ENCODE measurements at regions not wholly inside any gene's neighbourhood (a gene's known extent, or its start where the extent isn't known, plus 50 kb on each side); places are given as distances from the start of the nearest gene placed in this dataset.
A peak's percentile ranks its signal among the peaks of the same experiment; 100 is the strongest.
"Not testable (repeated sequence)": the region's sequence is repeated elsewhere in the genome, so short reads cannot be mapped to it uniquely, and the experiment has no call there.

DNA sequence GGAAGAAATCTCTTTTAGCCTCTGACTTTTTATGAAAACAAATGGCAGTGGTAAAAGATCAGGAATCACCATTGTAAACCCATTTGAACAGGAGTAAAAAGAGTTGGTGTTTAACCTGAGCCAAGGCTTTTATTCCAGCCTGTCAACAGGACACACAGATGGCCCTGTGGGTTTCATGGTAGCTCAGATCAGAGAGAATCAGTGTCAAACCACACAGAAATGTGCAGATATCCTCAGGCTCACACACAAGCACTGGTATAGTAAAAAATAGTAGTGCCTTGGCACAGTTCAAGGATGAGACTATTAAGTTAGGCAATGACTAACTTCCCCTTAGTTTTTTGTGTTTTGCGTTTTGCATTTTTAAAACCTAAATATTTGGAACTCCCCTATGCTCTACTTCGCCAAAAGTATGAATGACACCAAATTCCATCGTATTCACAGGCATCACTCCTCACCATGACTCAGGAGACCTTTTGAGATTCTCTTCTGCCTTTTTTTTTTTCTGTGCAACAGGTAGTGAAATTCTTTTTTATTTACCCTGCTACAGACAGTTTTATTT is 1200.0 kb downstream of the CDH11 start:
- no peak for DNase-seq (ENCODE audit: low read depth)

DNA sequence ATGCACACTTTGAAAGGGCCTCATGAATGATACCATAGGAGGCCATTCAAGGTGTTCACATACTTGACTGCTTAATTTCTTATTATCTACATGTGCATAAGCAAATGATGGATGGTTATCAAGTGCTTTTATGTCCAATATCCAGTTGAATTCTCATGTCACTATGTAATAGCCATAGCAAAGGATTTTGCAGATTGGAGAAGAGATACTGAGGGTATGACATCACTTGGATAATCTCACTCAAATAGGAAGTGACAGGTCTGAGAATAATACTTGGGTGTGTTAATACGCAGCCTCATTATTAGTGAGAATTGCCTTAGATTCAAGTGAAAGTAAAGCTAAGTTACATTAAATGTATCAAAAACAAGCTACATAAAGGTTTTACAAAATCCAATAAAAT is 1208.6 kb downstream of the CDH11 start:
- DNase-seq (ENCODE audit: low read depth), result no peak

DNA sequence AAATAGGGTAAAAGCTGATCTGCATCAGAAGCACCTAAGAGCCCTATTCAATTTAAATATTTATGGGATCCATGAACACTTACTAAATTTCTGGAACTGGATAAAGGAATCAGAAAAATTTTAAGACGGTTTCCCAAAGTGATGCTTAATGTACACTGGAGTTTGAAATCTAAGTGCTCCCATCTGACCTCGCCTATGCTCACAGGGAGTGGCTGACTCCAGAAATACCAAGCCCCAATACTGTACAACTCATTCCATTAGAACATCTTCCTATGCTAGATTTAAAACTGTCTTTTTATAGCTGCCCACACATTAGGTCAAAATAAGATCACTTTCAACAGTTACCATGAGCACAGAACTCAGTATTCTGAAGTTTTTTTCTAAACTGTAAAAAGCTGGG is 1214.6 kb downstream of the CDH11 start:
- no peak for DNase-seq (ENCODE audit: low read depth)

DNA sequence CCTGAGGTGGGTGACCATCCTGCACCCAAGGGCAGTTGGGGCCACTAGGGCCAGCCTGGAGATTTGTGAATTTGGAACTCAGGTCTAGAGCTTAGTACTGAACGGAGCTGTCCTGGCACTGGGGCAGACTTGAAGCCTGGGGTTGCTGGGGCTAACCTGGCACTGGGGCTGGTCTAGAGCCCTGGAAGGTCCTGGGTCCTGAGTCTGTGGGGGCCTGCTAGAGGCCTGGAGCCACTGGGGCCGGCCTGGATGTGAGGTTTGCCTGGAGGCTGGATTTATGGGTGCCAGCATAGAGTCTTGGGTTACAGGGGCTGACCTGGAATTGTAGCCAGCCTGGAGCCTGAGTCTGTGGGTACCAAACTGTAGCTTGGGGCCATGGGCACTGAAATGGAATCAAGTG is 1216.9 kb downstream of the CDH11 start:
- no peak for DNase-seq (ENCODE audit: low read depth)

DNA sequence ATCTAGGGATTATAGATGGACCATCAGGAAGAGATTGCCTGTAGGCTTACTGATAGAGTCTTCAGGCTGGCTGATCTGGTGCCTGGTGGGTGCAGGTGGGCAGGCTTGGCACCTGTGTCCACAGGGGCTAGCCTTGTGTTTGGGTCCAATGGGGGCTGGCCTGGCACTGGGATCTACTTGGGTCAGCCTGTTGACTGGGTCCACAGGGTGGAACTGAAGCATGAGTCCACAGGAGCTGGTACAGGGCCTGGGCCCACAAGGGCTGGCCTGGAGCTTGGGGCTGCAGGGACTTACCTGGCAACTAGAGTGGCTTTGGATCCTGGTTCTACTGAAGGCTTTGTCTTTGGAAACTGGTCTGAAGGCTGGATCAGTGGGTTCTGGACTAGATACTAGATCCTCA is 1217.7 kb downstream of the CDH11 start:
- no peak for DNase-seq (ENCODE audit: low read depth)

DNA sequence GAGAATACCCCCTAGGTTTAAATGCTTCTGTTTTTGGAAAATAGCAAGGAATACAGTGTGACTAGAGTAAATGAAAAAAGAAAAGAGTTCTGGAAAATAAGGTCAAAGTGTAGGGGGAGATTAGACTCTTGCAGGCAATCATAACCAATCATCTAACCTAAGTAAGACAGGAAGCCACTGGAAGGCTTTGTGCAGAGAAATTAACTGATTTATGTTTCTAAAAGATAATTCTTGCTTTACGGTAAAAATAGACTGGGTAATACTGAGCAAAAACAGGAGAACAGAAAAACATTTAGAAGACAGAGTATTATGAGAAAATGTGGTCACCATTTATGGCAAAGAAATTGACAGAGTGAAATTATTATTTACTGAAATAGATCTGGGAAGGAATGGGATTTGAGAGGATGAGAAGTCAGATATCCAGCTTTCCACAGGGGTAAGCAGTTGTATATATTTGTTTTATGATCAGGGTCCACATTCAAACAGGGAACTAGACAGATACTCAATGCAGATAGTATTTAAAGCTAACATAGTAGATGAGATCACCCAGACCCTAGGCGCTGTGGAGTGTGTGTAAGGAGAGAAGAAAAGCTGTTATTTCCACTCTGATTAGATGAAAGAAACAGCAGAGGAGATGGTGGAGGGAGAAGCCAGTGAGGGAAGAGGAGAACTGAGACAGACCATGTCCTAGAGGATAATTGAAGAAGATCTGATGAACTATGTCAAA is 1225.3 kb downstream of the CDH11 start:
- no peak for DNase-seq (ENCODE audit: low read depth)

DNA sequence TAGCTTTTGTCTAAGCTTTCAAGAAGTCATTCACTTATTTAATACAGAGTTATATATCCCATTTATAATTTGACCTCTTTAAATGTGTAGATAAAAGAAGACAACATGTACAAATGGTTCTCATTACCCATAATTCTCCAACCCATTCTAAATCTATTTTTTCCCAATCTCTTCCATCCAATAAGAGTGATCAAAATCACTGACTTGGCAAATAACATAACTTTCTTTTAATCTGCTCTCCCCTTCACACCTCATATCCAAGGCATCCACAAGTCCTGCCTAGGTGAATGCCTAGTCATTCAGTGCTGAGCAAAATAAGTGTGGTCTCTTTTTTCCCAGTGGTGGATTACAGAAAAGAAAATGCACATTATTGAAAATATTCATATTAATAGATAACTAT is 1231.1 kb downstream of the CDH11 start:
- no peak for DNase-seq (ENCODE audit: low read depth)

DNA sequence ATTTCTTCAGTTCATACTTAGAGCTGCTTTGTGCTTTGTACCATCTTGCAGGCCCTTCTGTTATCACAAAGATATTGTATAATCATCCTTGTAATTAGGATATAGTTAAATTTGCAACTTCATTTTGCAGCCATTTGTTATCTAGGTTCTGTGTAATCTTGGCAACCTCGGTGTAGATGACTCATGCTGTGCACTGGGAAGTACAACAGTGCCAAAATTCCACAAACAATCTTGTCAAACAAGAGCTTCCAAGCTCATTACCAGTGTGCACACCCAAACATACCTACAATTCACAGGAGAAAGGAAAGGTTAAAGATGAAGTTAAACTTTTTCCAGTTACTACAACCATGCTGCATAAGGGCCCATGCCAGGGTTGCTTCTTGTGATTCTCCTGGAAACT is 1231.8 kb downstream of the CDH11 start:
- DNase-seq (ENCODE audit: low read depth), result peak; percentile 1

DNA sequence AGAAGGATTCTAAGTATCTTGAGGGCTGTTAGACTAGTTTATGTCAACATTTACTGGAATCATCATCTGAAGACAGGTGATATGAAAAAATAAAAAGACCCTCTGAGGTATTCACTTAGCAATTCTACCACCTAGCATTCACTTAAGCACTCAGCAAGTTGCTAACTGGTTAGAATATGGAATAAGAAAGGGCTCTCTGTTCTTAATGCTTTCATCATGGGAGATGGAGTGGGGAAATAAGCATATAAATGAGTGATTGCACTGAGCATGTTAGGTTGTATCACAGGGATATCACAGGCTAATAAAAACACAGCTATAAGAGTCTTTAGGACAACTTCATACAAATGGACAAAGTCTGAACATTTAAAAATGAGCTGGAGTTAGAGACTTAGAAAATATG is 1238.8 kb downstream of the CDH11 start:
- no peak for DNase-seq (ENCODE audit: low read depth)

DNA sequence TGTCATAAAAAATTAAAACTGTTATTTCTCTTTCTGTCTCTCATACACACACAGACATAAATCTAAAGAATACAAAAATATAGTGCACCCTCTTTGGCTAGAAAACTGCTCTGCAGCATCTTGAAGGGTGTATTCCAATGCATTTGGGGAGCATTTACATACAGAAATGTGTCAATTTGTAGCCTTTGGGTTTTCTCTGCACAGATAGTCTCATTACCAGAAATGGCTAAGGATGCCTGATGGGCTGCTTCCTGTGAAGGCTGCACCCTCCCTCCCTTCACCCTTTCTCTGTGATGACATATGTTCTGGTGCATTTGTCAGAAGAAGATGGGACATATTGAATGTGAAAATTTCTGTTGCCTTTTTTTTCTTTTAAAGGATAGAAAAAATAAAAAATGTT is 1239.3 kb downstream of the CDH11 start:
- no peak for DNase-seq (ENCODE audit: low read depth)

DNA sequence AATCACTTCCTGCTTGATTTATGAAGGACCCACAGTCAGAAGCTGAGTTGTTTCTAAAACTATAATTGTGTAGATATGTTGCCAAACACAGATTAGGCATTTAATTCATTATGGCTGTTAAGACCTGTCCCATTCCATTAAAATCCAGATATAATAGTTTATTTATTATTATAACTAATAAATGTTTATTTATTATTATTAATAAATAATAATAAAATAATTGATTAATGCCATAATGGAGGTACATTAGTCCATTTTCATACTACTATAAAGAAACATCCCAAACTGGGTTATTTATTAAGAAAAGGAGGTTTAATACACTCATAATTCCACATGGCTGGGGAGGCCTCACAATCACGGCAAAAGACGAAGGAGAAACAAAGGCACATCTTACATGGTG is 1240.9 kb downstream of the CDH11 start:
- DNase-seq (ENCODE audit: low read depth), result no peak

DNA sequence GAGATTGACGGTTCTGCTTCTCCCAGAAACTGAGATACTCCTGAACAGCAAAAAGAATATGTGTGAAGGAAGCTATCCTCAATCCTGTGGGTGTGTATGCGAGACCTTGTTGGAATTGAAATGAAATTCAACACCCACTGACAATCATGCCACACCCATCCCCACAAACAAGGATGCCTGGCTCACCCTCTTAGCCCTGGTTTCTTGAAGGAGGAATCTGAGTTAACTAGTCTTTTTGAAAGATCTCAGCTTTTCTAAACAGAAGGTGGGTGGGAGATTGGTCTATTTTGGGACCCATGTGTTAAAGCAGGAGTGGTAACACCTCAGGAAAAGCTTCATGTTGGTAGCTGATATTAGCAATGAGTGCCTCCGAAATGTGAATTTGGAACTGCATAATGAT is 1244.5 kb downstream of the CDH11 start:
- DNase-seq (ENCODE audit: low read depth), result no peak

DNA sequence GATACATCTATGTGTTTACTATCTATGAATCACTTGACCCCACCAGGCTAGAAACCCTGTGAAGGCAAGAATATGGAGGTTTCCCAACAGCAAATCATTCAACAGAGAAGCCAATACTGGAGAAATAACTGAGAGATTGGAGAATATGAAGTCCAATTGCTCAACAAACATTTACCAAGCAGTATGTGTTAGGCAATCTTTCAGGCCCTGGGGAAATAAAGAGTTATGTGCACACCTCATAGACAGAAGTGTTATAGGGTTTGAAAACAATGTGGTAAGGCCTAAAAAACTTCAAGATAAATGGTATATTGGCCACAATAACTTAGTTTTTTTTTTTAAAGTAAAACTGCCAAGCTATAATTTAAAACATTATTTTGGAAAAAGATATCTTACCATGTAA is 1245.8 kb downstream of the CDH11 start:
- DNase-seq (ENCODE audit: low read depth), result no peak

DNA sequence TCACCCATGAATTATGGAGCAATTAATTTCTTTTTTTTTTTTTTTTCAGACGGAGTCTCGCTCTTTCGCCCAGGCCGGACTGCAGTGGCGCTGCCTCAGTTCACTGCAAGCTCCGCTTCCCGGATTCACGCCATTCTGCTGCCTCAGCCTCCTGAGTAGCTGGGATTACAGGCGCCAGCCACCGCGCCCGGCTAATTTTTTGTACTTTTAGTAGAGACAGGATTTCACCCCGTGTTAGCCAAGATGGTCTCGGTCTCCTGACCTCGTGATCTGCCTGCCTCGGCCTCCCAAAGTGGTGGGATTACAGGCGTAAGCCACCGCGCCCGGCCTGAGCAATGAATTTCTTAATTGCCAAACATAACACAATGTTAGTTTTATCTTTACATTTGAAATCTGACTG is 1261.2 kb downstream of the CDH11 start:
- DNase-seq (ENCODE audit: low read depth), result not testable (repeated sequence)

DNA sequence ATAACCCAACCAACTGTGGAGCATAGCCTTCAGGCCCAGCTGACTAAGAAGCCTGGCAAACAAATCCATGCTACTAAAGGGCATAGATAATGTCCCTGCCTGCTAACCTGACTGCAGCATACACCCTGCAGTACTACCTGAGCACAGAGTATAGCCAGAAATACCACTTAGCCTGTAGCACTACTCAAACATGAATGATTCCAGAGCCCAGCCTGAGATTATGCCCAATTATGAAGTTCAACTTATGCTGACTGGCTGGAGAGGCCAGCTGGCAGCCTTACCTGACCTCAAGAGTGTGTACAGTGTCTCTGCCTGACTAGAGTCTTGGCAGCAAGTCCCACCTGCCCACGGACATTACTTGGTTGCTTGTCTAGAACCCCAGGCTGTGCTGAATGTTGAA is 1265.3 kb downstream of the CDH11 start:
- no peak for DNase-seq (ENCODE audit: low read depth)

DNA sequence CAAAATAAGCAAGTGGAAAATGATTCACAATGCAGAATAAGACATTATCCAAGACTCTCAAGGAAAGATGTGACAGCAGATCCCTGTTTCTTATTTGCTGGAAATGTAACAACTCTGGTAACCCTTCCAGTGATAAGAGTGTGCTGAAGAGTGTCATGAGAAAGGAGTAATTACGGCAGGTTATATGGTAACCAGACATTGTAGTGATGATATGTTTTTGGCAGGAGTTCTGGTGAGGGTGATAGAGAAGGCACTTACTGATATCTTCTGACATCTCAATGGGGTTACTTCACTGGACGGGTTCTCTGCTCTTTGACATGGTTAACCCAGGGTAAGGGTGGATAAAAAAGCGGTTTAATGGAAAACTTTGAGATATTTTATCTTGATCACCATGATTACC is 1270.9 kb downstream of the CDH11 start:
- no peak for DNase-seq (ENCODE audit: low read depth)

DNA sequence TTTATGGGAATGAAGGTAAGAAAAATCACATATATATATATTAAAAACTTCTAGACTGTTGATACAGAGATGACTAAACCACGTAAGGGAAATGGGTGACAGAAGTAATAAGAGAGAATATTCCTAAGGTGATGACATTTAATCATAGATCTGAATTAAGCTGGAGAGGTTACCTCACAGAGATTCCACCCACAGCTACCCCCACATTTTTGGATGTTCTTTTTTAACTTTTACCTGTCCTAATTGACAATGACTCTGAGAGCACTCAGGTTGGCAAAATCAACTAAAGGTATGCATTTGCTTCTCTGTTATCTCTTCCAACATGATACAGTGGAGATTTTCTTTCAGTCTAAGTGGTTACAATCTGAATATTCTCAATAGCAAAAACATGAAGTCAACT is 1280.6 kb downstream of the CDH11 start:
- no peak for DNase-seq (ENCODE audit: low read depth)

DNA sequence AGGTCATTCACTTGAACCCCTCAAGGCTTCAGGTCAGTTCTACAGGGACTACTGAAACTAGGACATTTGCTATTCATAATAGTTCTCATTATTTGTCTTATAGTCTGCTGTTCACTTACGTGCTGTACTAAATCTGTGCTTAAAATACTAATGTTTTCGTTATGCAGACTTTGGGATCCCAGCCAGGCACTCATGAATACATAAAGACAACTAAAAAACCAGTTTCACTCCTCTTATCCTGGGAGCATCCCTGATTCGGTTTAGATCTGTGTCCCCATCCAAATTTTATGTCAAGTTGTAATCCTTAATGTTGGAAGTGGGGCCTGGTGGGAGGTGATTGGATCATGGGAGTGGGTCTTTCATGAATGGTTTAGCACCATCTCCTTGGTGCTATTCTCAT is 1291.8 kb downstream of the CDH11 start:
- no peak for DNase-seq (ENCODE audit: low read depth)

DNA sequence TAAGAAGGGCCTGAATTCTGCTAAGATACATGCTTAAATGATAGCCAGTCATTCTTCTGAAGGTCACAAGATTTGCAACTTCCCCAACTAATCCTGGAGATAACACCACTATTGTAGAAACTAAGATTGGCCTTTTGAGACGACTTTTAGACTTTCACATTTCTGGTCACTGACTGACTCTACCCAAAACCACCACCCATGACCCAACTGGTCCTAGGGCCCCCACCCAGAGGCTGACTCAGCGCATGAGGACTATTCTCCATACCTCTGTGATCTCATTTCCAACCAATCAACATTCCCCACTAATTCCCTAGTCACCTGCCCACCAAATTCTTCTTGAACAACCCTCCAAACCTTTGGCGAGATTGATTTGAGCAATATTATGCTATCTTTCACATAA is 1299.0 kb downstream of the CDH11 start:
- no peak for DNase-seq (ENCODE audit: low read depth)

DNA sequence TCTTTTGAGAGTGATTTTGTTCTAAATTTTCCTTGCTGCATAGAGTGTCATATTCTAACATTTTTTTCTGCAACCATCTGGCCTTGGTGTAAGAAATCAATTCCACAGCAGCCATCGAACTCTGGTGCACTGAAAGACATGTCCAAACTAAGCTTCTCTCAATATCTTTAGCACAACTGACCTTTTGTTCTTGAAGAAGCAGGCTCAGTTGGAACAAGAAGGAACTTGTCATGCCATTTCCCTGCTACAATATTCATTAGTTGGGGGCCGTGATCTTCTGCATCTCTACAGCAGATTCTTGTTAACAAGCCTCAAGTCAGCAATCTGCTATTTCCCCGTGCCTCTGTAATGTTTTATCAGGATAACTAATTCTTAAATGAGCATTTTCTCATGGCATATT is 1305.6 kb downstream of the CDH11 start:
- no peak for DNase-seq (ENCODE audit: low read depth)

DNA sequence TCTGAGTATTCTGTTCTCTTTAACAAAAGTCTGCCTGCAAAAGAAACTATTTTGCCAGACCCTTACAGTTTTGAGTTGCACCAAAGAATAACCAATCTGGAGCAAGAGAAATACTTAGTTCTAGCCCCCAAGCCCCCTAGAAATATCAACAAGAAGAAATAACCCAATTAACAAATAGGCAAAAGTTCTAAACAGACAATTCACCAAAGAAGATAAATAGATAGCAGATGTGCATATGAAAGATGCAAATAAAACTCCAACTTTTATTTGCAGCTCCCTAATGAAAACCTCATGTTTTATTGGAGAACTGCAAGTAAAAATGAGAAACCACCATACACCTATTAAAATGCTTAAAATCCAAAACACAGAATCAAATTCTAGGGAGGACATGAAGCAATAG is 1308.0 kb downstream of the CDH11 start:
- DNase-seq (ENCODE audit: low read depth), result no peak

DNA sequence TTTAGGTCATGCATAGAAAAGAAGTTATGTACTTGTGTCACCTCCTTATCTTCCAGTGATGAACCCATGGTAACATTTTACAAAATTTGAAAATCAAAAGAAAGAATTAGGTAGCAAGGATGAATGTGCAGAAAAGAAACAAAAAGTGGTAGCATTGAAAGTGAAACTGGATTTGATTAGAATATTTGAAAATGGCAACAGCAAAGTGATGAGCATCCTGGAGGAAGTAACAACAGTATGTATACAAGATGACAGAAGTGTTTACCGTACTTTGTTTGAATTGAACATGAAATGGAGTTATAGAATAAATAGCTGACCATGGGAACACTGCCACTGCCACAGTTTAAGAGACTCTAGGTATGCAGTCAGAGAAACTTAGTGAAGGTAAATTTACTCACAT is 1313.1 kb downstream of the CDH11 start:
- DNase-seq (ENCODE audit: low read depth), result no peak

DNA sequence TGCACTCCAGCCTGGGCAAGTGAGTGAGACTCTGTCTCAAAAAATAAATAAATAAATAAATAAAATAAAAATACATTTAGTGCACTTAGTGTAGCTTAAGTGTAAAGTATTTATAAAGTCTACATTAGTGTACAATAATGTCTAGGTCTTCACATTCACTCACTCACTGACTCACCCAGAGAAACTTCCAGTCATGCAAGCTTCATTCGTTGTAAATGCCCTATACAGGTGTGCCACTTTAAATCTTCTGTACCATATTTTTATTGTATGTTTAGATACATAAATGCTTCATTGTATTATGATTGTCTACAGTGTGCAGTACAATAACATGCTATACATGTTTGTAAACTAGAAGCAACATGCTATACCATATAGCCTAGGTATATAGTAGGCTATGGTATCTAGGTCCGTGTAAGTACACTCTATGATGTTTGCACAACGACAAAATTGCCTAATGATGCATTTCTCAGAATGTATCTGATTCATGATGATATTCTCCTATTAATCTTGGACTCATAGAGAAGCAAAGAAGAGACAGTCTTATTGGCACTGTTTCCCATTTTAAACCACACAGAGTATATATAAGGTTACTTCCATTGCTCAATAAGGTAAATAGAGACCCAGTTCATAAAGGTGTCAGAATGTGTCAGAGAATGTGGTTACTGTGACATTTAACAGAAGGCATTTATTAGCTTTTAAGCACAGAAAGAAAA is 1314.9 kb downstream of the CDH11 start:
- no peak for DNase-seq (ENCODE audit: low read depth)

DNA sequence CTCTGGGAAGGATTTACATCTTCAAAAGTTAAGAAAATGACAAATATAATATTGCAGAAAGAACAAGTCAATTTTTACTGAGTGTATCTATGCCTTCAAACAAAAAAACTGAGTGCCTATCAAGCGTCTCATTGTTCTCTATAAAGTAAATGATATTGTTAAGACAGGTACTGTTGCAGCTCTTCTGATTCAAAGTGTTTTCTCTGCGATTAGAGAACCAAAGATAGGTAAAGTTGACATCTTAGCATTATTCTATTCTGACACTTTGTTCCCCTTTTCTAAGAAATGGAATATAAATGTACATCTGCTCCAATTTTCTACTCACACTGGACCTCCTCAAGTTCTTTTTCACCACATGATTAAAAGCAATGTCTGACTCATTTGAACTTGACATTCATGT is 1317.7 kb downstream of the CDH11 start:
- no peak for DNase-seq (ENCODE audit: low read depth)
